ENCODE measurements at regions not wholly inside any gene's neighbourhood (a gene's known extent, or its start where the extent isn't known, plus 50 kb on each side); places are given as distances from the start of the nearest gene placed in this dataset.

GRCh38 chr3:23665741-23666140, 140.0 kb upstream of the UBE2E1 start:
- no peak for DNase-seq

GRCh38 chr3:23666818-23667217, 138.9 kb upstream of the UBE2E1 start:
- DNase-seq = no peak

- DNase-seq = no peak
Measured at GRCh38 chr3:23667536-23668429, 138.0 kb upstream of the UBE2E1 start.

GRCh38 chr3:23668430-23668904, 137.3 kb upstream of the UBE2E1 start:
- DNase-seq = no peak

- no peak for DNase-seq
Measured at GRCh38 chr3:23669541-23670255, 136.1 kb upstream of the UBE2E1 start.

GRCh38 chr3:23671851-23672589, 133.7 kb upstream of the UBE2E1 start:
- DNase-seq = no peak

- no peak for DNase-seq
Measured at GRCh38 chr3:23672628-23673027, 133.1 kb upstream of the UBE2E1 start.

GRCh38 chr3:23675010-23675409, 130.7 kb upstream of the UBE2E1 start:
- DNase-seq = no peak

- DNase-seq = no peak
Measured at GRCh38 chr3:23676093-23676492, 129.7 kb upstream of the UBE2E1 start.

GRCh38 chr3:23682646-23683045, 123.1 kb upstream of the UBE2E1 start:
- no peak for DNase-seq

GRCh38 chr3:23685541-23686258, 120.1 kb upstream of the UBE2E1 start:
- DNase-seq = no peak

- no peak for DNase-seq
Measured at GRCh38 chr3:23686519-23686918, 119.2 kb upstream of the UBE2E1 start.

GRCh38 chr3:23691357-23691895, 114.3 kb upstream of the UBE2E1 start:
- no peak for DNase-seq

GRCh38 chr3:23696842-23697241, 108.9 kb upstream of the UBE2E1 start:
- no peak for DNase-seq

GRCh38 chr3:23697416-23697815, 108.3 kb upstream of the UBE2E1 start:
- DNase-seq = no peak

GRCh38 chr3:23698652-23699313, 107.0 kb upstream of the UBE2E1 start:
- no peak for DNase-seq

- DNase-seq = no peak
Measured at GRCh38 chr3:23700616-23701015, 105.1 kb upstream of the UBE2E1 start.

GRCh38 chr3:23701716-23702597, 103.8 kb upstream of the UBE2E1 start:
- no peak for DNase-seq

- DNase-seq = no peak
Measured at GRCh38 chr3:23704298-23704697, 101.5 kb upstream of the UBE2E1 start.

GRCh38 chr3:23706111-23706510, 99.6 kb upstream of the UBE2E1 start:
- DNase-seq = no peak

GRCh38 chr3:23709987-23710386, 95.8 kb upstream of the UBE2E1 start:
- no peak for DNase-seq

Measured in T-helper 1 cell (primary cell).